VCaP (cell line): ENCODE measurements at regions not wholly inside any gene's neighbourhood (a gene's known extent, or its start where the extent isn't known, plus 50 kb on each side); places are given as distances from the start of the nearest gene placed in this dataset.

Experiments
- H3K27ac ChIP-seq: fragments of 450-650 bp; 2 replicates; pipeline ENCODE4 v1.5.1; 2017
- CTCF ChIP-seq: fragments of 450-650 bp; conservative IDR thresholded peaks from 2 replicates; pipeline ENCODE4 v1.5.1; 2017; ENCODE audit warnings: mild to moderate bottlenecking, moderate library complexity

GRCh38 chr6:126285871-126286365 lies 54.0 kb upstream of the CENPW start:
- TF ChIP-seq CTCF: no peak
- no peak overlapping the region for H3K27ac ChIP-seq
